Gastroesophageal sphincter (tissue), 4 donors: ENCODE measurements at regions not wholly inside any gene's neighbourhood (a gene's known extent, or its start where the extent isn't known, plus 50 kb on each side); places are given as distances from the start of the nearest gene placed in this dataset.

Experiments
- ATAC-seq: fragments of 150-250 bp; one replicate; pipeline ENCODE4 v1.9.1; 2016; ENCODE audit warnings: mild to moderate bottlenecking, moderate library complexity
- H3K27ac ChIP-seq, 4 donors: fragments of 200-600 bp; sonication (generic) in 3 of 4; 1 replicate in 3 of 4; 2 replicates in 1 of 4; pipeline ENCODE4 v1.5.1; 2016 to 2019
- H3K27me3 ChIP-seq: fragments of 200-600 bp; sonication (generic); one replicate; pipeline ENCODE4 v1.5.1; 2019
- H3K36me3 ChIP-seq, 2 donors: fragments of 200-600 bp; sonication (generic); one replicate each; pipeline ENCODE4 v1.5.1; 2019; ENCODE audit warnings: control low read depth in 1 of 2
- H3K4me1 ChIP-seq, 3 donors: fragments of 200-600 bp; sonication (generic); 1 replicate in 2 of 3; 2 replicates in 1 of 3; pipeline ENCODE4 v1.5.1; 2016 to 2019; ENCODE audit warnings: control low read depth in 2 of 3
- H3K4me3 ChIP-seq, 2 donors: fragments of 200-600 bp; sonication (generic); one replicate each; pipeline ENCODE4 v1.5.1; 2019; ENCODE audit warnings: mild to moderate bottlenecking in 1 of 2, moderate library complexity in 1 of 2
- H3K9me3 ChIP-seq, 3 donors: fragments of 200-600 bp; sonication (generic); one replicate each; pipeline ENCODE4 v1.5.1; 2017 to 2019; ENCODE audit warnings: control low read depth in 2 of 3
- CTCF ChIP-seq, 4 experiments: fragments of 200-600 bp in 2 of 4; fragments of 450-650 bp in 2 of 4; sonication (generic) in 1 of 4; IDR thresholded peaks; one replicate each; pipeline ENCODE4 v1.5.1; 2017 to 2019; ENCODE audit warnings: antibody characterized with exemption in 4 of 4, mild to moderate bottlenecking in 2 of 4, moderate library complexity in 2 of 4
- EP300 ChIP-seq: sonication (generic); formaldehyde crosslinking; IDR thresholded peaks from one replicate; pipeline ENCODE4 v1.6.1; 2017; ENCODE audit warnings: antibody characterized with exemption, mild to moderate bottlenecking
- POLR2A ChIP-seq, 2 donors: fragments of 450-650 bp; IDR thresholded peaks; one replicate each; pipeline ENCODE4 v1.6.1; 2017; ENCODE audit warnings: antibody characterized with exemption in 2 of 2, mild to moderate bottlenecking in 2 of 2, moderate library complexity in 1 of 2
- POLR2AphosphoS5 ChIP-seq: sonication (generic); formaldehyde crosslinking; IDR thresholded peaks from one replicate; pipeline ENCODE4 v1.6.1; 2017; ENCODE audit warnings: antibody characterized with exemption
- WGBS, 2 donors: methylation state at CpG; one replicate each; pipeline ENCODE4 v1.1.5; 2018; ENCODE audit warnings: low coverage in 1 of 2; 5-methylcytosine and 5-hydroxymethylcytosine counted together

GRCh38 chr12:74728006-74728405 is 190.4 kb downstream of the ATXN7L3B start:
- Histone ChIP-seq H3K4me1 (no peaks in the 10 kb centered on the region), H3K27ac (no peak overlapping the region), H3K4me3 (no peak overlapping the region), H3K36me3 (no peaks in the 10 kb centered on the region), H3K27me3 (no peaks in the 10 kb centered on the region), H3K9me3 (no peaks in the 10 kb centered on the region)
- no peak for ATAC-seq
- TF ChIP-seq CTCF (IDR thresholded peaks at IDR 0.05), result no peak
- no peak for TF ChIP-seq POLR2A (IDR thresholded peaks at IDR 0.05)
- TF ChIP-seq POLR2AphosphoS5, result no peak
- TF ChIP-seq EP300, result no peak

- ATAC-seq, result no peak
These were observed 194.6 kb downstream of the ATXN7L3B start for GRCh38 chr12:74732164-74732784.

GRCh38 chr12:74732826-74733225 is 195.2 kb downstream of the ATXN7L3B start:
- TF ChIP-seq POLR2AphosphoS5, result no peak
- no peak overlapping the region for H3K27ac ChIP-seq
- no peak for ATAC-seq
- H3K4me1 ChIP-seq, result no peaks in the 10 kb centered on the region
- no peaks in the 10 kb centered on the region for H3K9me3 ChIP-seq
- no peaks in the 10 kb centered on the region for H3K36me3 ChIP-seq
- H3K27me3 ChIP-seq, result no peaks in the 10 kb centered on the region
- H3K4me3 ChIP-seq, result no peak overlapping the region
- 6 to 7% methylated on average over 5 of the region's 5 CpGs for WGBS, 2 donors

More at GRCh38 chr12:74732164-74732784, 194.6 kb downstream of the ATXN7L3B start:
- TF ChIP-seq POLR2AphosphoS5 (no peak), EP300 (no peak), CTCF (IDR thresholded peaks at IDR 0.05) (no peak), POLR2A (IDR thresholded peaks at IDR 0.05) (no peak)
- Histone ChIP-seq H3K27ac (no peak overlapping the region), H3K9me3 (no peaks in the 10 kb centered on the region), H3K27me3 (no peaks in the 10 kb centered on the region), H3K36me3 (no peaks in the 10 kb centered on the region), H3K4me1 (no peaks in the 10 kb centered on the region), H3K4me3 (no peak overlapping the region)
- WGBS, 2 donors, result 12 to 18% methylated on average over 5 of the region's 5 CpGs

GRCh38 chr12:74741112-74741511 is 203.5 kb downstream of the ATXN7L3B start:
- no peaks in the 10 kb centered on the region for H3K27me3 ChIP-seq
- H3K4me1 ChIP-seq, result no peaks in the 10 kb centered on the region
- no peaks in the 10 kb centered on the region for H3K9me3 ChIP-seq
- 63 to 70% methylated on average over 4 of the region's 4 CpGs for WGBS, 2 donors
- H3K36me3 ChIP-seq, result no peaks in the 10 kb centered on the region
- H3K27ac ChIP-seq, result no peak overlapping the region
- no peak for ATAC-seq
- no peak for TF ChIP-seq EP300
- TF ChIP-seq POLR2AphosphoS5, result no peak
- TF ChIP-seq CTCF (IDR thresholded peaks at IDR 0.05), result no peak
- TF ChIP-seq POLR2A (IDR thresholded peaks at IDR 0.05), result no peak
- H3K4me3 ChIP-seq, result no peak overlapping the region

GRCh38 chr12:74747305-74747704 is 209.7 kb downstream of the ATXN7L3B start:
- H3K36me3 ChIP-seq, result no peaks in the 10 kb centered on the region
- TF ChIP-seq EP300 (no peak), CTCF (IDR thresholded peaks at IDR 0.05) (no peak), POLR2AphosphoS5 (no peak), POLR2A (IDR thresholded peaks at IDR 0.05) (no peak)
- no peak overlapping the region for H3K4me3 ChIP-seq
- H3K27ac ChIP-seq, result no peak overlapping the region
- ATAC-seq, result no peak
- no peaks in the 10 kb centered on the region for H3K4me1 ChIP-seq
- H3K27me3 ChIP-seq, result no peaks in the 10 kb centered on the region
- no peaks in the 10 kb centered on the region for H3K9me3 ChIP-seq
